Kidney epithelial cell (primary cell): ENCODE measurements at regions not wholly inside any gene's neighbourhood (a gene's known extent, or its start where the extent isn't known, plus 50 kb on each side); places are given as distances from the start of the nearest gene placed in this dataset.
"Not testable (repeated sequence)": the region's sequence is repeated elsewhere in the genome, so short reads cannot be mapped to it uniquely, and the experiment has no call there.

Experiments used
- DNase-seq: peaks from one replicate; pipeline ENCODE4 v3.0.0-alpha.2; 2010; ENCODE audit warnings: low read depth
- H3K27me3 ChIP-seq: 2 replicates; pipeline ENCODE4 v1.6.0; 2011; ENCODE audit warnings: low read length; ENCODE audit not compliant: control insufficient read depth, insufficient read depth
- H3K36me3 ChIP-seq: 2 replicates; pipeline ENCODE4 v1.5.1; 2011; ENCODE audit warnings: low read length; ENCODE audit not compliant: control insufficient read depth, insufficient read depth
- H3K4me3 ChIP-seq: 2 replicates; pipeline ENCODE4 v1.5.1; 2011; ENCODE audit warnings: low read depth, mild to moderate bottlenecking, control low read depth, low read length
- TF ChIP-seq, protein P1 (sequence below): IDR thresholded peaks from 2 replicates; pipeline ENCODE4 v1.5.1; 2011; ENCODE audit warnings: mild to moderate bottlenecking, moderate library complexity, low read length, control low read depth, inconsistent platforms; ENCODE audit not compliant: insufficient read depth, poor library complexity, severe bottlenecking

DNA sequence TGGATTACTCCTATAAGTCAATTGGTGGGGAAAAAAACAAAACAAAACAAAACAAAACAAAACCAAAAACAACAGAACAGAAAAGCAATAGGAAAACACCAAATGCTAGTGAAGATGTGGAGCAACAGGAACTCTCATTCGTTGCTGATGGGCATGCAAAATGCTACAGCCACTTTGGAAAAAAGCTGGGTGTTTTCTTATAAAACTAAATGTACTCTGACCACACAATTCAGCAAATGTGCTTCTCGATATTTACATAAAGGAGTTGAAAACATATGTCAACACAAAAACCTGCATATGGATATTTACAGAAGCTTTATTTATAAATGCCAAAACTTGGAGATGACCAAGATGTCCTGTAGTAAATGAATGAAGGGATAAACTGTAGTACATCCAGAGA is 703.6 kb upstream of the FAM241A start:
- H3K27me3 ChIP-seq, result no peaks in the 10 kb centered on the region
- no peak for DNase-seq
- no peak overlapping the region for H3K4me3 ChIP-seq
- TF ChIP-seq, protein P1, sequence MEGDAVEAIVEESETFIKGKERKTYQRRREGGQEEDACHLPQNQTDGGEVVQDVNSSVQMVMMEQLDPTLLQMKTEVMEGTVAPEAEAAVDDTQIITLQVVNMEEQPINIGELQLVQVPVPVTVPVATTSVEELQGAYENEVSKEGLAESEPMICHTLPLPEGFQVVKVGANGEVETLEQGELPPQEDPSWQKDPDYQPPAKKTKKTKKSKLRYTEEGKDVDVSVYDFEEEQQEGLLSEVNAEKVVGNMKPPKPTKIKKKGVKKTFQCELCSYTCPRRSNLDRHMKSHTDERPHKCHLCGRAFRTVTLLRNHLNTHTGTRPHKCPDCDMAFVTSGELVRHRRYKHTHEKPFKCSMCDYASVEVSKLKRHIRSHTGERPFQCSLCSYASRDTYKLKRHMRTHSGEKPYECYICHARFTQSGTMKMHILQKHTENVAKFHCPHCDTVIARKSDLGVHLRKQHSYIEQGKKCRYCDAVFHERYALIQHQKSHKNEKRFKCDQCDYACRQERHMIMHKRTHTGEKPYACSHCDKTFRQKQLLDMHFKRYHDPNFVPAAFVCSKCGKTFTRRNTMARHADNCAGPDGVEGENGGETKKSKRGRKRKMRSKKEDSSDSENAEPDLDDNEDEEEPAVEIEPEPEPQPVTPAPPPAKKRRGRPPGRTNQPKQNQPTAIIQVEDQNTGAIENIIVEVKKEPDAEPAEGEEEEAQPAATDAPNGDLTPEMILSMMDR, result no peak
- no peaks in the 10 kb centered on the region for H3K36me3 ChIP-seq

DNA sequence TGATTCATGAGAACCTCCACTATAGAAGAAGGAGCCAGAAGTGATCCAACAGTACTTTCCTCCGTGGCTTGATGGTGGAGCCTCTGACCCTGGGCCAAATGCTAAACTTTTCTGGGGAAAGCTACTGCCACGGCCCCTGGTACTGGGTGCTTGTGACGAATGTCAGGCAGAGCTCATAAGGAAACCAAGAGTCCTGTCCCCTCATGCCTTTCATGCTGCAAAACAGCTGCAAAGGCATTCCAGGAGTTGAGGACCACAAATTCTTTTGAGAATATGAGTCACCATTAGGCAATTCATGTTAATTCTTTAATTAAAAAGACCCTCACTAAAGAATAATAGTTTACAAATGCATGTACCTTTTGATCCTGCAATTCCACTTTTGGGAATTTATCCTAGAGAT is 700.4 kb upstream of the FAM241A start:
- not testable (repeated sequence) for H3K4me3 ChIP-seq, DNase-seq, H3K27me3 ChIP-seq, H3K36me3 ChIP-seq

DNA sequence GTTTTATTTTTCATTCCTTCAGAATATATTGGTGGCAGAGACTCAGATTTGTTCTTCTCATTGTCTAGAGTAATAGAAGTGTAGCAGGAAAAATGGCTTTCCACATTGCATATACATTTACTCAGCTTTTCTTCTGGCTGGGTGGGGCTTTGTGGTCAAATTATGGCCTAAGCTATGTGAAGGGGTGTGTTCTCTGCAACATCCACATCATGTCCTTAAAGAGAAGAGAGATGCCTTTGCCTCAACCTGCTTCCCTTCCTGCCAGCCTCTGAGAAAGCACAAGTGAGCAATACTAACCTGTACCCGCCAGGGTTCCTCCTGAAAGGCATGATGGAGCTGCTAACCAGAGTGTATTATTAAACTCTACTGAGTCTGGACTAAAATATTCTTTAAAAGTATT is 695.6 kb upstream of the FAM241A start:
- H3K36me3 ChIP-seq, result no peaks in the 10 kb centered on the region

DNA sequence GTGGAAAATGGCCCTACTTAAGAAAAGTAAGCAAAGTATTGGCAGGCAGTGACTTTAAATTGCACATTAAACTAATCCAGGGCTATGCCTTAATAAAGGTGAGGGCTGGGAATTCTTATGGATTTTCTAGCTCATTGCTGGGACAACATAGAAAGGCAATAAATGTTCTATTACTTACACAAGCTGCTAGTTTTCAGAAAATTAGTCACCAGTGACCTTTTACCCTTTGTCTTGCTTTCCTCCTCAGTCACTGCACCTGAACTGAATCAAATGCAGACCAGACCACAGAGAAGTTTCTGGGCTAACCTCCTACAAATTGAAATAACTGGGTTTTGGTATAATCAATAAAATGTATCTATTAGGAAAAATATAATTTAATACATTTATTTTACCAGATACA is 694.4 kb upstream of the FAM241A start:
- DNase-seq, result peak; percentile 44
- Histone ChIP-seq H3K36me3 (no peaks in the 10 kb centered on the region), H3K27me3 (no peaks in the 10 kb centered on the region), H3K4me3 (no peak overlapping the region)
- TF ChIP-seq, protein P1, result no peak

More for the DNA sequence above, 695.6 kb upstream of the FAM241A start:
- DNase-seq, result no peak
- Histone ChIP-seq H3K4me3 (no peak overlapping the region), H3K27me3 (no peaks in the 10 kb centered on the region)
- TF ChIP-seq, protein P1, result no peak

DNA sequence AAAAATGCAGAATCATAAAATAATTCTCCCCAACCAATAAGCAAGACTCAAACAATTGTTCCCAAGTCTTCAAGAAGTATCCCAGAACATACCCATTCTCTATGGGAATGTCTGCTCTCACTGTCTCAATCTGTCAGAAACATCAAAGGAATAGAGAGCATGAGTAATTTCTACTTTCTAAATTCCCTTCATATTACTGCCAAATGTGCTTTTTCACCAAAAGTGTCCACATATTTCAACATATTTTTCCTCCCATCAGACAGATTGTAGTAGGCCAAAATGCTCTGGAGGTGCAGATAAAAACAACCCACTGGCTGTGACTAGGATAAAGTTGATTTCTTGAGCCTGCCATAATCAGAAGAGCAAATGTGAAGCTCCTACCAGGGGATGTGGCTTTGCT is 692.0 kb upstream of the FAM241A start:
- H3K27me3 ChIP-seq, result no peaks in the 10 kb centered on the region
- H3K4me3 ChIP-seq, result no peak overlapping the region
- DNase-seq, result no peak
- H3K36me3 ChIP-seq, result no peaks in the 10 kb centered on the region
- TF ChIP-seq, protein P1, result no peak

DNA sequence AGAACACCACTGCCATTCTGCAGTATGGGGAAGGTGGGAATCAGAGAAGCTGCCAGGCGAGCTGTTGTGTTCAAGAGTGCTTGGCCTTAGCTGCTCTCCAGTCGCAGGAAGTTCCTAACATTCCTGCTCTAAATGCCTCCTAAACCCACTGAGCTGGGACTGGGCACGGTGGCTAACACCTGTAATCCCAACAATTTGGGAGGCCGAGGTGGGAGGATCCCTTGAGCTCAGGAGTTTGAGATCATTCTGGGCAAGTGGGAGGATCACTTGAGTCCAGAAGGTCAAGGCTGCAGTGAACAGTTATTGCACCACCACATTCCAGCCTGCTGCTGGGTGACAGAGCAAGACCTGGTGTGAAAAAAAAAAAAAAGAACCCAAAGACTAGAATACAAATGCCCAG is 690.3 kb upstream of the FAM241A start:
- Histone ChIP-seq H3K36me3 (no peaks in the 10 kb centered on the region), H3K27me3 (no peaks in the 10 kb centered on the region), H3K4me3 (no peak overlapping the region)
- TF ChIP-seq, protein P1, result no peak
- no peak for DNase-seq
